ENCODE measurements at regions not wholly inside any gene's neighbourhood (a gene's known extent, or its start where the extent isn't known, plus 50 kb on each side); places are given as distances from the start of the nearest gene placed in this dataset.

DNA sequence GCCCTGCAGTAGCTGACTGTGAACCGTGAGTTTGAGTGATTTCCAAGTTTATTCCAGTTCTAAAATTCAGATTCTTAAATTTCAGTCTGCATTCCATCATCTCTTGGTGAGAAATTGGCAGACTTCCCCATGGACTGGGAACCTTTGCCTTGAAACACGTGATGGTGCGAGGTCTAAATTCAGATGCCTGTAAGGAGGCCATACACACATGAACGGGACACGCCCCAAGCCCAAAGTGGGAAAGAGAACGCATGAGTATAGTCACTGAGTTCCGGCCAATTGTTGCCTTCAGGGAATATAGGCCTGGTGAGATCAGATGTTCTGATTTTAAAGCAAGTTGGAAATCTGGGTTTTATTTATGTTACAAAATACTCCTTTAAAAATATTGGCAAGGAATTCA lies 1084.4 kb upstream of the WWC1 start:
- no peak overlapping the region for H3K4me3 ChIP-seq (replicated peaks; ENCODE audit: low read depth, low read length)
- TF ChIP-seq, protein P1, sequence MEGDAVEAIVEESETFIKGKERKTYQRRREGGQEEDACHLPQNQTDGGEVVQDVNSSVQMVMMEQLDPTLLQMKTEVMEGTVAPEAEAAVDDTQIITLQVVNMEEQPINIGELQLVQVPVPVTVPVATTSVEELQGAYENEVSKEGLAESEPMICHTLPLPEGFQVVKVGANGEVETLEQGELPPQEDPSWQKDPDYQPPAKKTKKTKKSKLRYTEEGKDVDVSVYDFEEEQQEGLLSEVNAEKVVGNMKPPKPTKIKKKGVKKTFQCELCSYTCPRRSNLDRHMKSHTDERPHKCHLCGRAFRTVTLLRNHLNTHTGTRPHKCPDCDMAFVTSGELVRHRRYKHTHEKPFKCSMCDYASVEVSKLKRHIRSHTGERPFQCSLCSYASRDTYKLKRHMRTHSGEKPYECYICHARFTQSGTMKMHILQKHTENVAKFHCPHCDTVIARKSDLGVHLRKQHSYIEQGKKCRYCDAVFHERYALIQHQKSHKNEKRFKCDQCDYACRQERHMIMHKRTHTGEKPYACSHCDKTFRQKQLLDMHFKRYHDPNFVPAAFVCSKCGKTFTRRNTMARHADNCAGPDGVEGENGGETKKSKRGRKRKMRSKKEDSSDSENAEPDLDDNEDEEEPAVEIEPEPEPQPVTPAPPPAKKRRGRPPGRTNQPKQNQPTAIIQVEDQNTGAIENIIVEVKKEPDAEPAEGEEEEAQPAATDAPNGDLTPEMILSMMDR (IDR thresholded peaks at IDR 0.05; ENCODE audit: low read depth, low read length, missing control alignments) = no peak
- DNase-seq (ENCODE audit: extremely low read depth, low read depth) = peak; percentile 85

DNA sequence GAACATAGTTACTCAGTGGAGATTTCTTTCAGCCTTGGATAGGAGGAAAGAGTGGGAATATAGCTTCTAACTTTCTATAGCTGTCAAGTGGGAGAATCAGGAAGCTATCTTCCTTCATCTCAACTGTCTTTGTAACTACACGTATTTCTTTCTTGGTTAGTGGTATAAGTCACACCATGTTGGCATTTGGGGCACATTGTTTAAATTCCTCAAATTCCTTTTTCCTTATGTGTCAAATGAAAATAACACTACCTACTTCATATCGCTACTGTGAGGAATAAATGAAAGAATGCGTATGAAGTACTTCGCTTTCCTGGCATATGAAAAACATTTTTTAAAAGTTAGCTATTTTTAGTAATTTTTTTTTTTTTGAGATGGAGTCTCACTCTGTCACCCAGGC lies 1082.5 kb upstream of the WWC1 start:
- no peak for DNase-seq (ENCODE audit: extremely low read depth, low read depth)
- TF ChIP-seq, protein P1 (IDR thresholded peaks at IDR 0.05; ENCODE audit: low read depth, low read length, missing control alignments) = no peak
- H3K4me3 ChIP-seq (replicated peaks; ENCODE audit: low read depth, low read length) = no peak overlapping the region

DNA sequence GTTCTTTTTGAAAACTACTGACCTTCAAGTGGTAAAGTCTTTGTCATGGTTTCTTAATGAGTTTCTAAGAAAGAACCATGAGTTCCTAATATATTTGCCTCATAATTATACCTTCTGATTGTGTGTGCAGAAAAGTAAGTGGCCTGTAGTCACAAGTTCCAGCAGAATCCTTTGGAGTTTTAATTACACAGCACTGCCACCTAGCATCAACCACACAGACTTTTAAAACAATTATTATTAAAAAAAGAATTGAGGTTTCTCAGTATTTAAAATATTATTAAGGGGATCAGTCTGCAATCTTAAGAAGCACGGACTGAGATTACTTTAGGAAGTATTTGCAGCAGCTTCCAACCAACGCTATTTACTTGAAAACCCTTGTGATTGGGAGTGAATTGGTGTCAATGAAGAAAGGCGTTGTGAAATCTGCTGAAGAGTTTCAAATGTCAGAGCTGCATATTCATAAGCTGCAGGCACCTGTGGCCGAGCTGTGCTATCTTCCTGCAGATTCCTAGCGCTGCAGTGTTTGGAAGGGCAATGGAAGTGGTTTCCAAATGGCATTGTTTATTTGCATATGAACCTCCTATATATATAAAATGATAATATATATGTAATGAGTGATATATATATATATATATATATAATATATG lies 1074.2 kb upstream of the WWC1 start:
- no peak overlapping the region for H3K4me3 ChIP-seq (replicated peaks; ENCODE audit: low read depth, low read length)
- TF ChIP-seq, protein P1 (IDR thresholded peaks at IDR 0.05; ENCODE audit: low read depth, low read length, missing control alignments) = no peak
- no peak for DNase-seq (ENCODE audit: extremely low read depth, low read depth)

DNA sequence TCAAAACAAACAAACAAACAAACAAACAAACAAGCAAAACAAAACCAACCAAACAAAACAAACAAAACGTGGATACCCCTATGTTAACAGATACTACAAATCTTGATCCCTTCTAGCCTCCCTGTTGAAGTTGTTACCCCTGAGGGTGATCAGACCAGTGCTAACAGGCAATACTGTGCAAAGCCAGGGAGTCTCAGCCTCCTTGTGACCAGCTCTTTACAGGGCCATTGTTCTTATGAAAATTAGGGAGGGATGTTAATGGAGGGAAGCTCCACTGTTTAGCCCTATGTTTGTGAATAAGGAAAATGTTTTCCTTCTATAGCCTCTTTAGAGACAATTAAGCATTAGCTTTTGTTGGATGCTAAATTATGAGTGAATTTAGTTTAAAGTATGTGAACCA lies 1072.1 kb upstream of the WWC1 start:
- no peak overlapping the region for H3K4me3 ChIP-seq (replicated peaks; ENCODE audit: low read depth, low read length)
- DNase-seq (ENCODE audit: extremely low read depth, low read depth) = no peak
- TF ChIP-seq, protein P1 (IDR thresholded peaks at IDR 0.05; ENCODE audit: low read depth, low read length, missing control alignments) = no peak

DNA sequence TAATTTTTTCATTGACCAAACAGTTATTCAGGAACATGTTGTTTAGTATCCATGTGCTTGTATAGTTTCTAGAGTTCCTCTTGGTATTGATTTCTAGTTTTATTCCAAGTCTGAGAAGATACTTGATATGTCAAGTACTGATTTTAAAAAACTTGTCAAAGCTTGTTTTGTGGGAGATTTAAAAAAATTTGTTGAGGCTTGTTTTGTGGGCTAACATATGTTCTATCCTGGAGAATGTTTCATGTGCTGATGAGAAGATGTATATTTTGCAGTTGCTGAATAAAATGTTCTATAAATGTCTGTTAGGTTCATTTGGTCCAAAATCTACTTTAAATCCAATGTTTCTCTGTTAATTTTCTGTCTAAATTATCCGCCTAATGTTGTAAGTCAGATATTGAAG lies 1065.1 kb upstream of the WWC1 start:
- no peak for DNase-seq (ENCODE audit: extremely low read depth, low read depth)
- H3K4me3 ChIP-seq (replicated peaks; ENCODE audit: low read depth, low read length) = no peak overlapping the region
- TF ChIP-seq, protein P1 (IDR thresholded peaks at IDR 0.05; ENCODE audit: low read depth, low read length, missing control alignments) = no peak

DNA sequence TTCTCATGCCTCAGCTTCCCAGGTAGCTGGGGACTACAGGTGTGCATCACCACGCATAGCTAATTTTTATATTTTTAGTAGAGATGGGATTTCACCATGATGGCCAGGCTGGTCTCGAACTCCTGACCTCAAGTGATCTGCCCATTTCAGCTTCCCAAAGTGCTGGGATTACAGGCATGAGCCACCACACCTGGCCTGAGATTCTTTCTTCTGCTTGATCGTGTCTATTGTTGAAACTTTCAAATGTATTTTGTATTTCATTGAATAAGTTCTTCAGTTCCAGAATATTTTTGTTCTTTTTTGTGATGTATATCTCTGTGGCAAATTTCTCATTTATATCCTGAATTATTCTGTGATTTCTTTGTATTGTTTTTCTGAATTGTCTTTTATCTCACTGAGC lies 1063.3 kb upstream of the WWC1 start:
- H3K4me3 ChIP-seq (replicated peaks; ENCODE audit: low read depth, low read length) = no peak overlapping the region
- no peak for DNase-seq (ENCODE audit: extremely low read depth, low read depth)
- TF ChIP-seq, protein P1 (IDR thresholded peaks at IDR 0.05; ENCODE audit: low read depth, low read length, missing control alignments) = no peak

DNA sequence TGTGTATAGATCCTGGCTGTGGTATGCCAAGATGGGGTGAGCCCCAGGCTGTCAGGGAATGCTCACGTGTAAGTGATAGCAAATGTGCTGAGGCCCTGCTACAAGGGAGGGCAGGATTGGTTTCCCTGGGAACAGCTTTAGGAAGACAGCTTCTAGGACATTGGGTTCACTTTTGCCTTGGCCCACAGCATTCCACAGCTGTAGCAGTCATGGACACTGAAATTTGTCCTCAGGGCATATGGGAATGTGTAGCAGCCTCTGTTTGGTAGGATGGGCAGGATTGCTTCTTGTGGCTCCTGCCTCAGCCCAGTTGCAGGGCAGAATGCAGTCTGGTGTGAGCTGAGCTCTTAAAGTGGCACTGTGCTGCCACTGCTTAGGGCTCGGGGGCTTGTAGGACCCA lies 1061.7 kb upstream of the WWC1 start:
- H3K4me3 ChIP-seq (replicated peaks; ENCODE audit: low read depth, low read length) = no peak overlapping the region
- TF ChIP-seq, protein P1 (IDR thresholded peaks at IDR 0.05; ENCODE audit: low read depth, low read length, missing control alignments) = no peak
- DNase-seq (ENCODE audit: extremely low read depth, low read depth) = no peak
